Osteocyte (in vitro differentiated cells): ENCODE measurements at regions not wholly inside any gene's neighbourhood (a gene's known extent, or its start where the extent isn't known, plus 50 kb on each side); places are given as distances from the start of the nearest gene placed in this dataset.
"Not testable (repeated sequence)": the region's sequence is repeated elsewhere in the genome, so short reads cannot be mapped to it uniquely, and the experiment has no call there.

ENCODE experiments used
- DNase-seq: peaks from one replicate; pipeline ENCODE4 v3.0.0; 2021; ENCODE audit warnings: mixed read lengths; ENCODE audit not compliant: unreplicated experiment; ENCODE audit errors: extremely low spot score
- H3K27ac Mint-ChIP-seq: one replicate; pipeline ENCODE4 v1.8.0; 2021; ENCODE audit warnings: mild to moderate bottlenecking, mixed read lengths; ENCODE audit not compliant: unreplicated experiment
- H3K27me3 Mint-ChIP-seq: one replicate; pipeline ENCODE4 v1.8.0; 2021; ENCODE audit warnings: mixed read lengths; ENCODE audit not compliant: unreplicated experiment
- H3K36me3 Mint-ChIP-seq: one replicate; pipeline ENCODE4 v1.8.0; 2021; ENCODE audit warnings: mixed read lengths; ENCODE audit not compliant: unreplicated experiment
- H3K4me1 Mint-ChIP-seq: one replicate; pipeline ENCODE4 v1.8.0; 2021; ENCODE audit warnings: mixed read lengths; ENCODE audit not compliant: unreplicated experiment
- H3K4me3 Mint-ChIP-seq: one replicate; pipeline ENCODE4 v1.8.0; 2021; ENCODE audit warnings: mild to moderate bottlenecking, moderate library complexity, mixed read lengths; ENCODE audit not compliant: unreplicated experiment
- H3K9me3 Mint-ChIP-seq: one replicate; pipeline ENCODE4 v1.8.0; 2021; ENCODE audit warnings: mixed read lengths; ENCODE audit not compliant: unreplicated experiment

GRCh38 chr9:41787951-41788350 is 341.3 kb downstream of the CNTNAP3B start:
- H3K4me3 Mint-ChIP-seq, H3K36me3 Mint-ChIP-seq, H3K27me3 Mint-ChIP-seq, H3K4me1 Mint-ChIP-seq, H3K9me3 Mint-ChIP-seq, H3K27ac Mint-ChIP-seq: not testable (repeated sequence)
- peak; percentile 2 for DNase-seq

GRCh38 chr9:41787270-41787669 is 342.0 kb downstream of the CNTNAP3B start:
- not testable (repeated sequence) for H3K4me3 Mint-ChIP-seq, H3K4me1 Mint-ChIP-seq, H3K27me3 Mint-ChIP-seq, H3K36me3 Mint-ChIP-seq, H3K27ac Mint-ChIP-seq, H3K9me3 Mint-ChIP-seq
- peak; percentile 66 for DNase-seq

GRCh38 chr9:41784006-41784405 is 345.2 kb downstream of the CNTNAP3B start:
- DNase-seq = peak; percentile 75
- not testable (repeated sequence) for H3K27ac Mint-ChIP-seq, H3K9me3 Mint-ChIP-seq, H3K4me1 Mint-ChIP-seq, H3K4me3 Mint-ChIP-seq, H3K36me3 Mint-ChIP-seq, H3K27me3 Mint-ChIP-seq

GRCh38 chr9:41783070-41783810 is 346.0 kb downstream of the CNTNAP3B start:
- H3K4me3 Mint-ChIP-seq, H3K36me3 Mint-ChIP-seq, H3K4me1 Mint-ChIP-seq, H3K27me3 Mint-ChIP-seq, H3K9me3 Mint-ChIP-seq, H3K27ac Mint-ChIP-seq: not testable (repeated sequence)
- DNase-seq = peak; percentile 84

GRCh38 chr9:41781899-41782298 is 347.3 kb downstream of the CNTNAP3B start:
- not testable (repeated sequence) for H3K9me3 Mint-ChIP-seq, H3K4me3 Mint-ChIP-seq, H3K4me1 Mint-ChIP-seq, H3K36me3 Mint-ChIP-seq, H3K27me3 Mint-ChIP-seq, DNase-seq, H3K27ac Mint-ChIP-seq

GRCh38 chr9:41779897-41780406 is 349.3 kb downstream of the CNTNAP3B start:
- peak; percentile 72 for DNase-seq
- H3K27ac Mint-ChIP-seq, H3K9me3 Mint-ChIP-seq, H3K36me3 Mint-ChIP-seq, H3K4me1 Mint-ChIP-seq, H3K4me3 Mint-ChIP-seq, H3K27me3 Mint-ChIP-seq: not testable (repeated sequence)

GRCh38 chr9:41779192-41779591 is 350.0 kb downstream of the CNTNAP3B start:
- peak; percentile 83 for DNase-seq
- not testable (repeated sequence) for H3K27ac Mint-ChIP-seq, H3K36me3 Mint-ChIP-seq, H3K27me3 Mint-ChIP-seq, H3K9me3 Mint-ChIP-seq, H3K4me1 Mint-ChIP-seq, H3K4me3 Mint-ChIP-seq

GRCh38 chr9:41778535-41779071 is 350.6 kb downstream of the CNTNAP3B start:
- H3K27me3 Mint-ChIP-seq, H3K27ac Mint-ChIP-seq, H3K9me3 Mint-ChIP-seq, H3K4me3 Mint-ChIP-seq, H3K36me3 Mint-ChIP-seq, H3K4me1 Mint-ChIP-seq: not testable (repeated sequence)
- DNase-seq = peak; percentile 84

GRCh38 chr9:41777536-41777935 is 351.7 kb downstream of the CNTNAP3B start:
- not testable (repeated sequence) for H3K27ac Mint-ChIP-seq, H3K27me3 Mint-ChIP-seq, H3K4me1 Mint-ChIP-seq, H3K9me3 Mint-ChIP-seq, H3K4me3 Mint-ChIP-seq, H3K36me3 Mint-ChIP-seq
- DNase-seq = peak; percentile 84

GRCh38 chr9:41772541-41772940 is 356.7 kb downstream of the CNTNAP3B start:
- not testable (repeated sequence) for H3K27me3 Mint-ChIP-seq, H3K36me3 Mint-ChIP-seq, H3K9me3 Mint-ChIP-seq, H3K27ac Mint-ChIP-seq, H3K4me3 Mint-ChIP-seq, H3K4me1 Mint-ChIP-seq
- peak; percentile 69 for DNase-seq

- not testable (repeated sequence) for H3K9me3 Mint-ChIP-seq
Observed at GRCh38 chr9:41771693-41772092, 357.5 kb downstream of the CNTNAP3B start.

GRCh38 chr9:41754822-41755221 is 374.4 kb downstream of the CNTNAP3B start:
- H3K9me3 Mint-ChIP-seq, H3K4me3 Mint-ChIP-seq, DNase-seq, H3K4me1 Mint-ChIP-seq, H3K36me3 Mint-ChIP-seq, H3K27ac Mint-ChIP-seq, H3K27me3 Mint-ChIP-seq: not testable (repeated sequence)

More at GRCh38 chr9:41771693-41772092, 357.5 kb downstream of the CNTNAP3B start:
- H3K4me1 Mint-ChIP-seq, H3K36me3 Mint-ChIP-seq, H3K27me3 Mint-ChIP-seq, H3K27ac Mint-ChIP-seq, H3K4me3 Mint-ChIP-seq: not testable (repeated sequence)
- DNase-seq = peak; percentile 32
